ENCODE measurements at regions not wholly inside any gene's neighbourhood (a gene's known extent, or its start where the extent isn't known, plus 50 kb on each side); places are given as distances from the start of the nearest gene placed in this dataset.

DNA sequence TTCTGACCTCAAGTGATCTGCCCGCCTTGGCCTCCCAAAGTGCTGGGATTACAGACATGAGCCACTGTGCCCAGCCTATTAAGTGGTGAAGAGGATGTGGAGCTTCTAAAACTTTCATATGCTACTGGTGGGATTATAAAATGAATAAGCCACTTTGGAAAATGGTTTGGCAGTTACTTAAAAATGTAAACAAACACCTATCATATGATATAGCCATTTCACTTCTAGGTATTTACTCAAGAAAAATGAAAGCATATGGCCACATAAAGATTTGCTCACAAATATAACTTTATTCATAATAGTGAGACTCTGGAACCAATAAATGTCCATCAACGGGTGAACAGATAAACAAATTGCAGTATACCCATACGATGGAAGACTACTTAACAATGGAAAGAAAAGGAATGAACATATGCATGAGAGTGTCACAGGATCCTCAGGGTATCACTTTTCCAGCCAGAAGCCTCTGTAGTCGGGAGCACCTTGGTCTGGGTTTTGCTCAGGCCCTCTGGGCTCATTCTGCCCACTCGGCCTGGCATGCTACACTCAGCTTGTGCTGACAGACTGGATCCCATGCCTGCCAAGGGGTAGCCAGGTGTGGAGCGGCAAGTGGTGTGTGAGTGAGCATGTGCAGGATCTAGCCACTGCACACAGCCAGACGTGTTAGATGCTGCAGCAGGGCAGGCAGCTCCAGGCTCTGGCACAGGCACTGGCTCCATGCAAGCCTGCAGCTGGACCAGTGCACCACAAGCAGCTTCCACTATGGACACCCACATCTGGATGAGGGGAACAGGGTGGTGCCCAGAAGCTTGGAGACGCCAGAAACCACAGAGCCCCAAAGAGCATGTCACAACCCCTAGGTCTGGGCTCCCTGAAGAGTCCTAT lies 213.2 kb upstream of the DIO3 start:
- no peak for TF ChIP-seq NANOG (IDR thresholded peaks at IDR 0.05; ENCODE audit: borderline replicate concordance)
- TF ChIP-seq, protein P1, sequence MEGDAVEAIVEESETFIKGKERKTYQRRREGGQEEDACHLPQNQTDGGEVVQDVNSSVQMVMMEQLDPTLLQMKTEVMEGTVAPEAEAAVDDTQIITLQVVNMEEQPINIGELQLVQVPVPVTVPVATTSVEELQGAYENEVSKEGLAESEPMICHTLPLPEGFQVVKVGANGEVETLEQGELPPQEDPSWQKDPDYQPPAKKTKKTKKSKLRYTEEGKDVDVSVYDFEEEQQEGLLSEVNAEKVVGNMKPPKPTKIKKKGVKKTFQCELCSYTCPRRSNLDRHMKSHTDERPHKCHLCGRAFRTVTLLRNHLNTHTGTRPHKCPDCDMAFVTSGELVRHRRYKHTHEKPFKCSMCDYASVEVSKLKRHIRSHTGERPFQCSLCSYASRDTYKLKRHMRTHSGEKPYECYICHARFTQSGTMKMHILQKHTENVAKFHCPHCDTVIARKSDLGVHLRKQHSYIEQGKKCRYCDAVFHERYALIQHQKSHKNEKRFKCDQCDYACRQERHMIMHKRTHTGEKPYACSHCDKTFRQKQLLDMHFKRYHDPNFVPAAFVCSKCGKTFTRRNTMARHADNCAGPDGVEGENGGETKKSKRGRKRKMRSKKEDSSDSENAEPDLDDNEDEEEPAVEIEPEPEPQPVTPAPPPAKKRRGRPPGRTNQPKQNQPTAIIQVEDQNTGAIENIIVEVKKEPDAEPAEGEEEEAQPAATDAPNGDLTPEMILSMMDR (conservative IDR thresholded peaks at IDR 0.05; ENCODE audit: low read depth in 2 of 2): no peak
- no peak for TF ChIP-seq ZNF331 (CRISPR knock-in tag; IDR thresholded peaks at IDR 0.05; ENCODE audit: low read depth)
- TF ChIP-seq POLR2AphosphoS5 (IDR thresholded peaks at IDR 0.05; ENCODE audit: low read depth): no peak
- TF ChIP-seq EZH2phosphoT487 (IDR thresholded peaks at IDR 0.05; ENCODE audit: unreplicated experiment): no peak
